HG03469 (cell line): ENCODE measurements at regions not wholly inside any gene's neighbourhood (a gene's known extent, or its start where the extent isn't known, plus 50 kb on each side); places are given as distances from the start of the nearest gene placed in this dataset.

ENCODE experiments used
- ATAC-seq: cut with Tn5 transposase; IDR thresholded peaks from one replicate; pipeline ENCODE4 v1.9.1; 2021; ENCODE audit warnings: mild to moderate bottlenecking, moderate library complexity, moderate number of reproducible peaks; ENCODE audit not compliant: unreplicated experiment

GRCh38 chr14:71648725-71649124, 283.5 kb upstream of the RGS6 start:
- ATAC-seq: no peak

GRCh38 chr14:71650187-71650755, 282.0 kb upstream of the RGS6 start:
- ATAC-seq: no peak

GRCh38 chr14:71651228-71651627, 281.0 kb upstream of the RGS6 start:
- ATAC-seq: no peak

DNA sequence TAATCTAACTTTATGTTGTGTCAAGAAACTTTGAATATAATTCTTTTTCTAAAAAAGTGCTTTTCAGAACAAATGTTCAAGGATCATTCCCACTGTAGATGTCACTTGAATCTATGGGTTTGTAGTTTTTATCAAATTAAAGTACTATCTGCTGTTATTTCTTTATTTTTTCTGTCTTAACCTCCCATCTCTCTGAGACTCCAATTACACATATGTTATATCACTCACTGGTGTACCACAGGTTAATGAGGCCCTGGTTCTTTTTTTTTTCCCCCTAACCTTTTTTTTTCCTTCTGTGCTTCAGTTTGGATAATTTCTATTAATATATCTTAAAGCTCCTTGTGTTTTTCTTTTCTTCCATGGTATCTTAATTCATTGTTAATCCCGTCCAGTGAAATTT, 279.9 kb upstream of the RGS6 start:
- no peak for ATAC-seq

DNA sequence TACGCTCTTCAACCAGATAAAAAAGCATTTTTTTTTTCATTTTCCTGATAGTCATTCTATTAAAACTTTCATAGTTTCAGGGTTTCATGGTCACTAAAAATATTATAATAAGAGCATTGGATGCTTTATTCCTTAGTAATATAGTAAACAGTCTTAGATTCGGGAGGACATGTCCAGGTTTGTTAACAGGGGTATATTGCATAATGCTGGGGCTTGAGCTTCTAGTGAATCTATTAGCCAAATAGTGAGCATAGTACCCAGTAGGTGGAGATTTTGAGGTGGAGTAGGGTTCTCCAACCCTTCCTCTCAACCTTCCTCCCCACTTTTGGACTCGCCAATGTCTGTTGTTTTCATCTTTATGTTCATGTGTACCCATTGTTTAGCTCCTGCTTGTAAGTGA, 277.4 kb upstream of the RGS6 start:
- no peak for ATAC-seq

- no peak for ATAC-seq
Measured at GRCh38 chr14:71658261-71658860, 273.9 kb upstream of the RGS6 start.

- ATAC-seq: no peak
Measured at GRCh38 chr14:71659159-71659558, 273.1 kb upstream of the RGS6 start.

DNA sequence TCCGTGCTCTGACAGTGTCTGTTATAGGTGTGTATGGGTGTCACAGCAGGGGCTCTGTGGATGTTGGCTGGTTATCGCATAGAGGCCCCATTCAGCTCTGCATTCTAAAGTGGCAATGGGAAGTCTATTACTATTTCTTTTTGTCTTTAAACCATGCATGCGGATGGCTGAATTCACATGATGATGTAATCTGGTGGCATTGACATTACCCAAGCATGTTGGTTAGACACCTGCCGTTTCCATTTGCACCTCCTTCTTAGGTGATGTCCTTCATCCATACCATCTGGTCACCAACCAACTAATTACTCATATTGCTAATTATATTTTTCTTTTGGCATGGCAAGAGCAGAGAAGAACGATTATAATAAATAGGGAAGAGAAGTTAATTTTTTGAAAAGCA, 270.8 kb upstream of the RGS6 start:
- no peak for ATAC-seq

- ATAC-seq: no peak
Measured at GRCh38 chr14:71662291-71662790, 269.9 kb upstream of the RGS6 start.

DNA sequence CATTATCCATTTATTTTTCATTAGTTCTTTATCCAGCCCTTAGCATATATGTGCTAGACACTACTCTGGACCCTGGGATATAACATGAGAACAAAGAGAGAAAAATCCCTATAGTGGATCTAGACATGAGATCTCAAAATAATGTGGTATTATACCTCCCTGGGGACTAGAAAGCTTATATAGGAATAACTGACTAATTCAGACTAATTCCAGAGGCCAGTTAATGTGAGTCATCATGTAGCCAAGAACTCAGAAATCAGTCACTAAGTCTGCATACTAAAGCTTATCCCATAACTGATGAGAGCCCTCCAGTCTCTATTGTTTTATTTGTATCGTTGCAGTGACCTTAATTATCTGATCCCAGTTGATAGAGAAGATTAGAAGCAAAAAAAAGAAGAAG, 267.1 kb upstream of the RGS6 start:
- no peak for ATAC-seq

DNA sequence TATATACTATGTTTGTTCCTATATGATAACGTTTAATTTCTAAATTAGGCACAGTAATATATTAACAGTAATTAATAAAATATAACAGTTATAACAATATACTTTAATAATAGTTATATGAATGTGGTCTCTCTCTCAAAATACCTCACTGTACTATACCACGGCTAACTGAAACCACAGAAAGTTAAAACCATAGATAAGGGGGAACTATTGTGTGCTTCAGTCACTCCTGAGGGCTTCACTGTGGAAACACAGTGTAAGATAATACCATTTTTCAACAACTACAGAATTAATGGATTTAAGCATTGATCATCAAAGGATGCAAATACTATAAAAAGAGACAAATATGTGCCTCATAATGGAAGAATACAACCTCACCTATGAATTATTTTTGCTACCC, 266.4 kb upstream of the RGS6 start:
- ATAC-seq: no peak

DNA sequence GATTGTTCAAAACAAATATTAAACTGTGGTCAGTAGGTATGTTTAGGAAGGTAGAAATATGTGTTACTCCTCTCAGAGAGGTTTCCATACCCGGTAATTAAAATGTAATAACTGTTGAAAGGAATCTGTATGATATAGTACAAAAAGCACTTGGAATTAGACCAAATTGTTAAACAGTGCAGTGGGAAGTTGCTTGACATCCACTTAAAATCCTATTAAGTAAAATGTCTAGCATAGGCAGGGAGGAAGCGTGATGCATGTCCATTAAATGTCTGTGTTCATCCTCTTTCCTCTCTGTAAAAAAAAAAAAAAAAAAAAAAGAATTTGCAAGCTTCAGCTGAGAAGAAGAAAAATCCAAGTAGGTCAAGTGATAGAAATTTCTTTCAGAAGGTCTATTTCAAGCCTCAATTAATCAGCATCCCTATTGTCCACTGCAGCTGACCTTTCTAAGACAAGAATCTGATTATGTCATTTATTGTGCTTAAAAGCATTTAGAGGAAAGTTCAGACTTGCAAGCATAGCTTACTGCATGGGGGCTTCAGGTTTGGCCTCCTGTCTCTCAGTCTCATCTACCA, 265.6 kb upstream of the RGS6 start:
- ATAC-seq: no peak

GRCh38 chr14:71668186-71668912, 263.9 kb upstream of the RGS6 start:
- no peak for ATAC-seq

GRCh38 chr14:71672596-71672995, 259.6 kb upstream of the RGS6 start:
- ATAC-seq: no peak

GRCh38 chr14:71675126-71675899, 256.9 kb upstream of the RGS6 start:
- no peak for ATAC-seq

DNA sequence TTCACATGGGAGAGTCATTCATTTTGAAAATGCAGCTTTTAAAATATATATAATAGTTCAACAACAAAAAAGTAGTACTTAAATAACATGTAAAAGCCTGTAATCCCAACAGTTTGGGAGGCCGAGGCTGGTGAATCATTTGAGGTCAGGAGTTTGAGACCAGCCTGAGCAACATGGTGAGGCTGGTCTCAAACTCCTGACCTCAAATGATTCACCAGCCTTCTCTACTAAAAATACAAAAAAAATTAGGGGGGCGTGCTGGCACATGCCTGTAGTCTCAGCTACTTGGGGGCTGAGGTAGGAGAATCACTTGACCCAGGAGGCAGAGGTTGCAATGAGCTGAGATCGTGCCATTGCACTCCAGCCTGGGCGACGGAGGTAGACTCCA, 256.3 kb upstream of the RGS6 start:
- no peak for ATAC-seq

GRCh38 chr14:71680736-71681387, 251.4 kb upstream of the RGS6 start:
- ATAC-seq: no peak

DNA sequence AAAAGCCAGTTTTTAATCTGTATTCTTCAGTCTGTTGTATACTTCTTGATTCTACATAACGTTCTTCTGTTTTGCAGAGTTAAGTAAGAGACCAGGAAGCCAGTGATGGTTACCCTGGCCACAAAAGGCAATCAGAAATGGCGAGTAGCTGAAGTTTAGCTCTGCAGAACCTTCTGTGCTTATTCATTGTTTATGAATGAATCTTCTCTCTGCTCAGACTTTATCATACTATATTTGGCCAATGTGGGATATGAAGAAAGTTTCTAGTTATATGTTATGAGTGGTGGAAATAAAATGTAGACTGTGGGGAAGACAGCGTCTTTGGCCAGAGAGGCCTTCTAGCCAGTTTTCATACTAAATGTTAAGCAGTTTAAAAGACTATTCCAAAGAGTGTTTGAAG, 249.9 kb upstream of the RGS6 start:
- ATAC-seq: no peak

GRCh38 chr14:71684323-71684722, 247.9 kb upstream of the RGS6 start:
- ATAC-seq: no peak

- ATAC-seq: no peak
Measured at GRCh38 chr14:71686677-71687076, 245.6 kb upstream of the RGS6 start.
